DND-41 (cell line): ENCODE measurements at regions not wholly inside any gene's neighbourhood (a gene's known extent, or its start where the extent isn't known, plus 50 kb on each side); places are given as distances from the start of the nearest gene placed in this dataset.

Experiments used
- EZH2 ChIP-seq: IDR thresholded peaks from 3 replicates; pipeline ENCODE4 v1.6.1; 2012; ENCODE audit warnings: borderline replicate concordance, low read depth, mild to moderate bottlenecking, moderate library complexity, low read length, inconsistent platforms; ENCODE audit not compliant: severe bottlenecking
- TF ChIP-seq, protein P1 (sequence below): IDR thresholded peaks from 2 replicates; pipeline ENCODE4 v1.5.1; 2012; ENCODE audit warnings: borderline replicate concordance, low read length, moderate library complexity, mild to moderate bottlenecking; ENCODE audit not compliant: poor library complexity, severe bottlenecking; ENCODE audit errors: extremely low read depth

GRCh38 chr4:116059361-116059760 is 945.9 kb upstream of the NDST4 start:
- TF ChIP-seq, protein P1, sequence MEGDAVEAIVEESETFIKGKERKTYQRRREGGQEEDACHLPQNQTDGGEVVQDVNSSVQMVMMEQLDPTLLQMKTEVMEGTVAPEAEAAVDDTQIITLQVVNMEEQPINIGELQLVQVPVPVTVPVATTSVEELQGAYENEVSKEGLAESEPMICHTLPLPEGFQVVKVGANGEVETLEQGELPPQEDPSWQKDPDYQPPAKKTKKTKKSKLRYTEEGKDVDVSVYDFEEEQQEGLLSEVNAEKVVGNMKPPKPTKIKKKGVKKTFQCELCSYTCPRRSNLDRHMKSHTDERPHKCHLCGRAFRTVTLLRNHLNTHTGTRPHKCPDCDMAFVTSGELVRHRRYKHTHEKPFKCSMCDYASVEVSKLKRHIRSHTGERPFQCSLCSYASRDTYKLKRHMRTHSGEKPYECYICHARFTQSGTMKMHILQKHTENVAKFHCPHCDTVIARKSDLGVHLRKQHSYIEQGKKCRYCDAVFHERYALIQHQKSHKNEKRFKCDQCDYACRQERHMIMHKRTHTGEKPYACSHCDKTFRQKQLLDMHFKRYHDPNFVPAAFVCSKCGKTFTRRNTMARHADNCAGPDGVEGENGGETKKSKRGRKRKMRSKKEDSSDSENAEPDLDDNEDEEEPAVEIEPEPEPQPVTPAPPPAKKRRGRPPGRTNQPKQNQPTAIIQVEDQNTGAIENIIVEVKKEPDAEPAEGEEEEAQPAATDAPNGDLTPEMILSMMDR: no peak
- TF ChIP-seq EZH2: no peak
